SK-N-SH (cell line): ENCODE measurements at regions not wholly inside any gene's neighbourhood (a gene's known extent, or its start where the extent isn't known, plus 50 kb on each side); places are given as distances from the start of the nearest gene placed in this dataset.

Source experiments
- CTCF ChIA-PET: fragments of 300-600, 350-600 bp; formaldehyde crosslinking; extraction: SDS; loops from one replicate; lab custom pipeline; 2021; lab: Yijun Ruan, JAX
- POLR2A ChIA-PET: fragments of 350-600 bp; sonication (Branson Sonifier 250); formaldehyde crosslinking; extraction: SDS; loops from one replicate; lab custom pipeline; 2020; ENCODE audit warnings: antibody characterized with exemption, inconsistent platforms; lab: Yijun Ruan, JAX
- DNase-seq: peaks from one replicate; pipeline ENCODE4 v3.0.0; 2012
- H2AFZ ChIP-seq: fragments of 200-600 bp; sonication (generic); 2 replicates; pipeline ENCODE4 v1.8.1; 2016; ENCODE audit warnings: antibody characterized with exemption, mild to moderate bottlenecking, low read depth
- H3F3A ChIP-seq: fragments of 200-600 bp; sonication (generic); replicated peaks from 2 replicates; pipeline ENCODE3; 2016; ENCODE audit warnings: antibody characterized with exemption, mild to moderate bottlenecking; ENCODE audit not compliant: insufficient read depth
- H3K27ac ChIP-seq, 2 experiments: fragments of 200-500 bp in 1 of 2; fragments of 200-600 bp in 1 of 2; sonication (Bioruptor generic) in 1 of 2; sonication (generic), shearing (Covaris generic) in 1 of 2; 2 replicates each; pipeline versions ENCODE4 v1.5.1 to v1.6.1; 2014 to 2016; ENCODE audit warnings: low read depth in 2 of 2, inconsistent platforms in 1 of 2, low read length in 1 of 2, mild to moderate bottlenecking in 1 of 2, mixed read lengths in 1 of 2
- H3K27me3 ChIP-seq: fragments of 200-600 bp; sonication (generic), shearing (Covaris generic); 2 replicates; pipeline ENCODE4 v1.6.1; 2016; ENCODE audit warnings: mixed run types; ENCODE audit not compliant: insufficient read depth
- H3K36me3 ChIP-seq, 2 experiments: fragments of 200-500 bp in 1 of 2; fragments of 200-600 bp in 1 of 2; sonication (Bioruptor generic) in 1 of 2; sonication (generic) in 1 of 2; replicated peaks in 1 of 2; 2 replicates each; pipeline versions ENCODE3 to v1.5.1; 2014 to 2016; ENCODE audit warnings: low read length in 1 of 2, mild to moderate bottlenecking in 1 of 2; ENCODE audit not compliant: insufficient read depth in 2 of 2, control insufficient read depth in 1 of 2
- H3K4me1 ChIP-seq, 2 experiments: fragments of 200-500 bp in 1 of 2; fragments of 200-600 bp in 1 of 2; sonication (Bioruptor generic) in 1 of 2; sonication (generic), shearing (Covaris generic) in 1 of 2; 2 replicates each; pipeline versions ENCODE4 v1.5.1 to v1.6.1; 2014 to 2016; ENCODE audit warnings: low read depth in 1 of 2, low read length in 1 of 2, mixed run types in 1 of 2; ENCODE audit not compliant: insufficient read depth in 2 of 2, control insufficient read depth in 1 of 2
- H3K4me2 ChIP-seq: fragments of 200-600 bp; sonication (generic), shearing (Covaris generic); 2 replicates; pipeline ENCODE4 v1.6.1; 2017; ENCODE audit warnings: mixed run types
- H3K4me3 ChIP-seq, 2 experiments: fragments of 200-500 bp in 1 of 2; fragments of 200-600 bp in 1 of 2; sonication (Bioruptor generic) in 1 of 2; sonication (generic), shearing (Covaris generic) in 1 of 2; 2 replicates each; pipeline versions ENCODE4 v1.5.1 to v1.8.1; 2014 to 2016; ENCODE audit warnings: low read depth in 2 of 2, inconsistent platforms in 1 of 2, low read length in 1 of 2, mild to moderate bottlenecking in 1 of 2, mixed read lengths in 1 of 2, moderate library complexity in 1 of 2
- H3K79me2 ChIP-seq: fragments of 200-600 bp; sonication (generic); 2 replicates; pipeline ENCODE4 v1.8.1; 2017; ENCODE audit warnings: mild to moderate bottlenecking; ENCODE audit not compliant: insufficient read depth
- H3K9ac ChIP-seq: fragments of 200-600 bp; sonication (generic); 2 replicates; pipeline ENCODE4 v1.6.1; 2017; ENCODE audit warnings: mixed run types
- H3K9me2 ChIP-seq: fragments of 200-600 bp; sonication (generic); 2 replicates; pipeline ENCODE4 v1.6.1; 2017; ENCODE audit warnings: mixed run types
- H3K9me3 ChIP-seq: fragments of 200-600 bp; sonication (generic); 2 replicates; pipeline ENCODE4 v1.6.1; 2017; ENCODE audit warnings: mixed run types, mild to moderate bottlenecking, moderate library complexity
- H4K20me1 ChIP-seq: fragments of 200-600 bp; sonication (generic); 2 replicates; pipeline ENCODE4 v1.6.1; 2017; ENCODE audit warnings: mild to moderate bottlenecking, mixed run types; ENCODE audit not compliant: insufficient read depth
- CHD2 ChIP-seq: fragments of 150-350 bp; IDR thresholded peaks from 2 replicates; pipeline ENCODE4 v1.6.1; 2018; ENCODE audit warnings: low read length; ENCODE audit not compliant: partially characterized antibody
- CTCF ChIP-seq: fragments of 200-600 bp; sonication (generic); IDR thresholded peaks from 2 replicates; pipeline ENCODE4 v1.6.1; 2017; ENCODE audit warnings: antibody characterized with exemption, mild to moderate bottlenecking, moderate library complexity
- EP300 ChIP-seq, 2 experiments: IDR thresholded peaks; 2 replicates each; pipeline versions ENCODE4 v1.4.0 to v1.6.1; 2012; ENCODE audit warnings: borderline replicate concordance in 1 of 2, low read depth in 1 of 2, low read length in 1 of 2
- FOSL2 ChIP-seq: IDR thresholded peaks from 2 replicates; pipeline ENCODE4 v1.4.0; 2012; ENCODE audit warnings: low read depth, mild to moderate bottlenecking, moderate library complexity, borderline replicate concordance
- FOXJ3 ChIP-seq: sonication (generic); formaldehyde crosslinking; IDR thresholded peaks from 2 replicates; pipeline ENCODE4 v1.5.1; 2020; ENCODE audit warnings: mild to moderate bottlenecking, missing genetic modification reagents
- GABPA ChIP-seq: IDR thresholded peaks from 2 replicates; pipeline ENCODE4 v1.4.0; 2012; ENCODE audit warnings: low read depth, mild to moderate bottlenecking
- GATA2 ChIP-seq: sonication (generic); formaldehyde crosslinking; IDR thresholded peaks from 2 replicates; pipeline ENCODE4 v1.5.0; 2020; ENCODE audit warnings: mild to moderate bottlenecking, missing genetic modification reagents
- JUND ChIP-seq: IDR thresholded peaks from 2 replicates; pipeline ENCODE4 v1.4.0; 2012
- NRF1 ChIP-seq: IDR thresholded peaks from 2 replicates; pipeline ENCODE4 v1.6.1; 2012; ENCODE audit warnings: low read depth, mild to moderate bottlenecking, low read length
- RAD21 ChIP-seq: IDR thresholded peaks from 2 replicates; pipeline ENCODE4 v1.6.1; 2012; ENCODE audit warnings: mild to moderate bottlenecking, low read length
- RCOR1 ChIP-seq: fragments of 150-350 bp; IDR thresholded peaks from 2 replicates; pipeline ENCODE4 v1.6.1; 2017; ENCODE audit warnings: antibody characterized with exemption, low read length
- RXRA ChIP-seq: IDR thresholded peaks from 2 replicates; pipeline ENCODE4 v1.4.0; 2012; ENCODE audit warnings: low read depth, mild to moderate bottlenecking, borderline replicate concordance
- TCF12 ChIP-seq: IDR thresholded peaks from 2 replicates; pipeline ENCODE4 v1.4.0; 2012
- TEAD4 ChIP-seq: IDR thresholded peaks from 2 replicates; pipeline ENCODE4 v1.4.0; 2012; ENCODE audit warnings: mild to moderate bottlenecking, borderline replicate concordance; ENCODE audit not compliant: insufficient read depth
- USF1 ChIP-seq: IDR thresholded peaks from 2 replicates; pipeline ENCODE4 v1.4.0; 2012; ENCODE audit warnings: low read depth, borderline replicate concordance
- WGBS: methylation state at CpG from one replicate; pipeline ENCODE4 v1.1.6; 2017; ENCODE audit warnings: low lambda C conversion rate; 5-methylcytosine and 5-hydroxymethylcytosine counted together
- TF ChIP-seq, protein P1 (sequence below): IDR thresholded peaks from 2 replicates; pipeline ENCODE4 v1.4.0; 2012; ENCODE audit warnings: low read depth

DNA sequence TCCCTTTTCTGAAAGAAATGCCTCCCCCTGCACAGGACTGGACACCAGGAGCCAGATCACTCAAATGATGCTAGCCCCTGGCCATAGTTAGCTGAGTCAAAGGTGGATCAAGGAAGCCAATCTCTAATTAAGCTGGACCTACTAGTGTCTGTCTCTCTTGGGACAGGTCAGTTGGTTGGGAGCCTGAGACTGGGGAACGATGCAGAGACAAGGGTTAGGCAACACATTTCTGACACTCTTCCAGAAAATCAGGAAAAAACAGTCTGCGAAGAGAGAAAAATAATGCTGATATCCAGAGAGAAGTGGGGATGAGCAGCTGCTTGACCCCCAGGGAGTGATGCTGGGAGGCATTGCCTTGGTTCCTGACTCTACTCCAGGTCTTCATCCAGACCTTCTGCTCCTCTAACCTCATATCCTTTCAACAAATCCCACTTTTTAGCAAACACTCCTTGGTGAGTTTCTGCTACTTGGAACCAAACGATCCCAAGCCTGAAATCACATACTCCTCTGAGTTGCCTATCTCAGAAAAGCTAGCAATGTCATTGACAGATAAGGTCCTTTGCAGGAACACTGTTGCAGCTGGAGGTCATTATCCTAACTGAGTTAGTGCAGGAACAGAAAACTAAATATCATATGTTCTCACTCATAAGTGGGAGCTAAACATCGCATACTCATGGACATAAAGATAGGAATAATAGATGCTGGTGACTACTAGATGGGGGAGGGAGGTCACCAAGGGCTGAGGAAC, 369.7 kb downstream of the COG6 start:
- Histone ChIP-seq H3K9me3 (no peaks in the 10 kb centered on the region), H3K36me3 (no peaks in the 10 kb centered on the region), H3K27me3 (no peaks in the 10 kb centered on the region), H3K4me2 (no peak overlapping the region), H2AFZ (no peak overlapping the region), H3K9me2 (no peaks in the 10 kb centered on the region), H3K4me1 (peaks cover 8 to 16% of the 10 kb centered on the region in 2 experiments; a peak in 2 of 4 replicates), H4K20me1 (no peaks in the 10 kb centered on the region), H3K9ac (no peak overlapping the region), H3K4me3 (no peak overlapping the region), H3F3A (no peaks in the 10 kb centered on the region), H3K79me2 (no peaks in the 10 kb centered on the region), H3K27ac (no peak overlapping the region)
- peak; percentile 16 for DNase-seq
- CTCF ChIA-PET, result interaction anchor here (1.4 kb wide), 1 partner anchor 8 kb away, joined by 4 read pairs; no protein-coding TSS in a partner anchor
- WGBS, result 64% methylated on average over 4 of the region's 4 CpGs
- POLR2A ChIA-PET, result no interaction called here
- TF ChIP-seq GATA2 (CRISPR knock-in tag), result peak; percentile 54; the same call in 1 of the 2 replicates
- TF ChIP-seq CHD2, result peak; percentile 23
- TF ChIP-seq RCOR1, result peak; percentile 75; the same call in 1 of the 2 replicates
- no peak for TF ChIP-seq NRF1
- TF ChIP-seq TCF12, result peak; percentile 34; the same call in 1 of the 2 replicates
- peak in 1 of 2 experiments; percentile 75; a peak in 2 of 4 replicates for TF ChIP-seq EP300 (IDR thresholded peaks at IDR 0.05; ENCODE audit: borderline replicate concordance in 1 of 2, low read depth in 1 of 2, low read length in 1 of 2)
- no peak for TF ChIP-seq RAD21

DNA sequence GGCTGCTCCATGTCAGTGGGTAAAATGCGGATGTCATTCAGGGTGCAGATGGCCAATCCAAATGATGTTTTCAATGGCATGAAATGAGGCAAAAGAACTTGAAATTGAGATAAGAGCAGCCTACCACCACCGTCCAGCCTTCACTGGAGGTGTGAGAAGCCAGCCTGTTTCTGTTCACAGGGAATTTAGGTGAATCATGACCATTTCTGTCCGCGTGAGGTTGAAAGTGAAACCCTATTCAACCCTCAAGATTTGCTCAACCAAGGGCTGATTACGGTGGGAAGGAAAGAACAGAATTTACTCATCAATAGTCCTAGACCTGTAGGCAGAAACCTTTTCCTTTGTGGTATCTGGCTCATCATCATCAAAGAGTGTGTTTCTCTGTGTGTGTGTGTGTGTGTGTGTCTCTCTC, 370.7 kb downstream of the COG6 start:
- ChIA-PET CTCF (interaction anchor here (1.4 kb wide), 1 partner anchor 9 kb away, joined by 4 read pairs; no protein-coding TSS in a partner anchor), POLR2A (no interaction called here)
- DNase-seq, result no peak
- 89% methylated on average over 5 of the region's 5 CpGs for WGBS
- no peak overlapping the region for H3K4me2 ChIP-seq
- no peaks in the 10 kb centered on the region for H3K27me3 ChIP-seq
- no peaks in the 10 kb centered on the region for H3K9me2 ChIP-seq
- peaks cover 6% of the 10 kb centered on the region for H3F3A ChIP-seq
- TF ChIP-seq USF1 (no peak), GABPA (no peak), RCOR1 (no peak), TEAD4 (no peak), FOSL2 (no peak), CTCF (no peak), FOXJ3 (CRISPR knock-in tag) (no peak), RXRA (no peak), JUND (no peak), CHD2 (no peak)
- TF ChIP-seq, protein P1, sequence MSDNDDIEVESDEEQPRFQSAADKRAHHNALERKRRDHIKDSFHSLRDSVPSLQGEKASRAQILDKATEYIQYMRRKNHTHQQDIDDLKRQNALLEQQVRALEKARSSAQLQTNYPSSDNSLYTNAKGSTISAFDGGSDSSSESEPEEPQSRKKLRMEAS, result no peak
- H4K20me1 ChIP-seq, result no peaks in the 10 kb centered on the region
- no peak overlapping the region for H3K4me3 ChIP-seq
- H2AFZ ChIP-seq, result no peak overlapping the region
- no peak overlapping the region for H3K9ac ChIP-seq
- H3K36me3 ChIP-seq, result no peaks in the 10 kb centered on the region
- no peaks in the 10 kb centered on the region for H3K9me3 ChIP-seq
- H3K27ac ChIP-seq, result no peak overlapping the region
- no peaks in the 10 kb centered on the region for H3K79me2 ChIP-seq
- peaks cover 11 to 16% of the 10 kb centered on the region in 2 experiments; a peak in 2 of 4 replicates for H3K4me1 ChIP-seq
